Neural cell (in vitro differentiated cells): ENCODE measurements at regions not wholly inside any gene's neighbourhood (a gene's known extent, or its start where the extent isn't known, plus 50 kb on each side); places are given as distances from the start of the nearest gene placed in this dataset.
"Not testable (repeated sequence)": the region's sequence is repeated elsewhere in the genome, so short reads cannot be mapped to it uniquely, and the experiment has no call there.

Experiments used
- MXI1 ChIP-seq: fragments of 450-650 bp; conservative IDR thresholded peaks from 2 replicates; pipeline ENCODE4 v1.6.1; 2014; ENCODE audit warnings: antibody characterized with exemption, mild to moderate bottlenecking; ENCODE audit not compliant: poor library complexity, severe bottlenecking
- REST ChIP-seq: IDR thresholded peaks from 2 replicates; pipeline ENCODE4 v1.6.1; 2012; ENCODE audit warnings: borderline replicate concordance
- TF ChIP-seq, protein P1 (sequence below): fragments of 450-650 bp; IDR thresholded peaks from 2 replicates; pipeline ENCODE4 v1.5.1; 2014; ENCODE audit warnings: antibody characterized with exemption, mild to moderate bottlenecking, moderate library complexity; ENCODE audit not compliant: poor library complexity, severe bottlenecking

GRCh38 chr19:28130881-28131280 is 1082.1 kb downstream of the UQCRFS1 start:
- TF ChIP-seq REST, MXI1: not testable (repeated sequence)
- TF ChIP-seq, protein P1, sequence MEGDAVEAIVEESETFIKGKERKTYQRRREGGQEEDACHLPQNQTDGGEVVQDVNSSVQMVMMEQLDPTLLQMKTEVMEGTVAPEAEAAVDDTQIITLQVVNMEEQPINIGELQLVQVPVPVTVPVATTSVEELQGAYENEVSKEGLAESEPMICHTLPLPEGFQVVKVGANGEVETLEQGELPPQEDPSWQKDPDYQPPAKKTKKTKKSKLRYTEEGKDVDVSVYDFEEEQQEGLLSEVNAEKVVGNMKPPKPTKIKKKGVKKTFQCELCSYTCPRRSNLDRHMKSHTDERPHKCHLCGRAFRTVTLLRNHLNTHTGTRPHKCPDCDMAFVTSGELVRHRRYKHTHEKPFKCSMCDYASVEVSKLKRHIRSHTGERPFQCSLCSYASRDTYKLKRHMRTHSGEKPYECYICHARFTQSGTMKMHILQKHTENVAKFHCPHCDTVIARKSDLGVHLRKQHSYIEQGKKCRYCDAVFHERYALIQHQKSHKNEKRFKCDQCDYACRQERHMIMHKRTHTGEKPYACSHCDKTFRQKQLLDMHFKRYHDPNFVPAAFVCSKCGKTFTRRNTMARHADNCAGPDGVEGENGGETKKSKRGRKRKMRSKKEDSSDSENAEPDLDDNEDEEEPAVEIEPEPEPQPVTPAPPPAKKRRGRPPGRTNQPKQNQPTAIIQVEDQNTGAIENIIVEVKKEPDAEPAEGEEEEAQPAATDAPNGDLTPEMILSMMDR: not testable (repeated sequence)
